LNCAP (cell line): ENCODE measurements at regions not wholly inside any gene's neighbourhood (a gene's known extent, or its start where the extent isn't known, plus 50 kb on each side); places are given as distances from the start of the nearest gene placed in this dataset.

ENCODE experiments used
- CTCF ChIP-seq: fragments of 450-650 bp; IDR thresholded peaks from 2 replicates; pipeline ENCODE4 v1.5.1; 2017; ENCODE audit warnings: mild to moderate bottlenecking

GRCh38 chr4:52317981-52318380 lies 266.9 kb downstream of the SPATA18 start:
- TF ChIP-seq CTCF = no peak

- no peak for TF ChIP-seq CTCF
Measured at GRCh38 chr4:52329894-52330293, 278.8 kb downstream of the SPATA18 start.

- no peak for TF ChIP-seq CTCF
Measured at GRCh38 chr4:52343595-52343994, 292.5 kb downstream of the SPATA18 start.

- TF ChIP-seq CTCF = no peak
Measured at GRCh38 chr4:52350926-52351325, 299.8 kb downstream of the SPATA18 start.

- no peak for TF ChIP-seq CTCF
Measured at GRCh38 chr4:52358366-52358765, 300.7 kb downstream of the USP46 start.

GRCh38 chr4:52358883-52359321 lies 300.2 kb downstream of the USP46 start:
- no peak for TF ChIP-seq CTCF

GRCh38 chr4:52366191-52366590 lies 292.9 kb downstream of the USP46 start:
- TF ChIP-seq CTCF = no peak

GRCh38 chr4:52366621-52367020 lies 292.5 kb downstream of the USP46 start:
- TF ChIP-seq CTCF = no peak
